Mucosa of rectum (tissue), 2 donors: ENCODE measurements at regions not wholly inside any gene's neighbourhood (a gene's known extent, or its start where the extent isn't known, plus 50 kb on each side); places are given as distances from the start of the nearest gene placed in this dataset.

ENCODE experiments used
- H3K27ac ChIP-seq, 2 donors: one replicate each; pipeline ENCODE4 v1.7.0; 2013; ENCODE audit warnings: inconsistent platforms in 2 of 2, low read depth in 2 of 2, low read length in 2 of 2
- H3K27me3 ChIP-seq, 2 donors: one replicate each; pipeline ENCODE4 v1.7.0; 2013; ENCODE audit warnings: low read length in 2 of 2; ENCODE audit not compliant: control insufficient read depth in 2 of 2, insufficient read depth in 2 of 2
- H3K36me3 ChIP-seq, 2 donors: one replicate each; pipeline ENCODE4 v1.7.0; 2013; ENCODE audit warnings: low read length in 2 of 2; ENCODE audit not compliant: control insufficient read depth in 2 of 2, insufficient read depth in 2 of 2
- H3K4me1 ChIP-seq, 2 donors: one replicate each; pipeline ENCODE4 v1.7.0; 2013; ENCODE audit warnings: low read length in 2 of 2, mild to moderate bottlenecking in 1 of 2; ENCODE audit not compliant: control insufficient read depth in 2 of 2, insufficient read depth in 2 of 2
- H3K4me3 ChIP-seq, 2 donors: one replicate each; pipeline ENCODE4 v1.7.0; 2013; ENCODE audit warnings: low read length in 2 of 2
- H3K9ac ChIP-seq, 2 donors: one replicate each; pipeline ENCODE4 v1.7.0; 2013; ENCODE audit warnings: low read length in 2 of 2, low read depth in 1 of 2, mild to moderate bottlenecking in 1 of 2
- H3K9me3 ChIP-seq, 2 donors: one replicate each; pipeline ENCODE4 v1.7.0; 2013; ENCODE audit warnings: low read length in 2 of 2; ENCODE audit not compliant: control insufficient read depth in 2 of 2
- donor health status: healthy.
- donor health status: Normal muscosa, but diverticular disease.

- Histone ChIP-seq H3K9me3 (no peaks in the 10 kb centered on the region), H3K36me3 (no peaks in the 10 kb centered on the region), H3K9ac (no peak overlapping the region), H3K27me3 (no peaks in the 10 kb centered on the region), H3K27ac (no peak overlapping the region), H3K4me1 (no peaks in the 10 kb centered on the region), H3K4me3 (no peak overlapping the region)
Measured at GRCh38 chr22:27238935-27239510, 562.5 kb downstream of the MN1 start.

GRCh38 chr22:27239520-27239919 lies 562.0 kb downstream of the MN1 start:
- H3K27me3 ChIP-seq: no peaks in the 10 kb centered on the region
- H3K9me3 ChIP-seq: no peaks in the 10 kb centered on the region
- no peak overlapping the region for H3K9ac ChIP-seq
- H3K4me1 ChIP-seq: no peaks in the 10 kb centered on the region
- no peaks in the 10 kb centered on the region for H3K36me3 ChIP-seq
- no peak overlapping the region for H3K27ac ChIP-seq
- H3K4me3 ChIP-seq: no peak overlapping the region

- no peaks in the 10 kb centered on the region for H3K36me3 ChIP-seq
- no peaks in the 10 kb centered on the region for H3K27me3 ChIP-seq
- H3K4me3 ChIP-seq: no peak overlapping the region
- H3K9me3 ChIP-seq: no peaks in the 10 kb centered on the region
- H3K27ac ChIP-seq: no peak overlapping the region
- no peaks in the 10 kb centered on the region for H3K4me1 ChIP-seq
- H3K9ac ChIP-seq: no peak overlapping the region
Measured at GRCh38 chr22:27240298-27241075, 561.1 kb downstream of the MN1 start.

- Histone ChIP-seq H3K9me3 (no peaks in the 10 kb centered on the region), H3K4me3 (no peak overlapping the region), H3K4me1 (no peaks in the 10 kb centered on the region), H3K27ac (no peak overlapping the region), H3K36me3 (no peaks in the 10 kb centered on the region), H3K27me3 (no peaks in the 10 kb centered on the region), H3K9ac (no peak overlapping the region)
Measured at GRCh38 chr22:27241430-27242321, 559.9 kb downstream of the MN1 start.

- no peaks in the 10 kb centered on the region for H3K9me3 ChIP-seq
- no peak overlapping the region for H3K4me3 ChIP-seq
- H3K36me3 ChIP-seq: no peaks in the 10 kb centered on the region
- H3K9ac ChIP-seq: no peak overlapping the region
- H3K4me1 ChIP-seq: no peaks in the 10 kb centered on the region
- no peak overlapping the region for H3K27ac ChIP-seq
- H3K27me3 ChIP-seq: no peaks in the 10 kb centered on the region
Measured at GRCh38 chr22:27242474-27242873, 559.1 kb downstream of the MN1 start.

GRCh38 chr22:27242917-27243589 lies 558.5 kb downstream of the MN1 start:
- Histone ChIP-seq H3K9ac (no peak overlapping the region), H3K4me1 (no peaks in the 10 kb centered on the region), H3K27ac (no peak overlapping the region), H3K9me3 (no peaks in the 10 kb centered on the region), H3K4me3 (no peak overlapping the region), H3K27me3 (no peaks in the 10 kb centered on the region), H3K36me3 (no peaks in the 10 kb centered on the region)

GRCh38 chr22:27244328-27244727 lies 557.2 kb downstream of the MN1 start:
- H3K27me3 ChIP-seq: no peaks in the 10 kb centered on the region
- no peak overlapping the region for H3K27ac ChIP-seq
- no peaks in the 10 kb centered on the region for H3K4me1 ChIP-seq

GRCh38 chr22:27245056-27245455 lies 556.5 kb downstream of the MN1 start:
- Histone ChIP-seq H3K9me3 (no peaks in the 10 kb centered on the region), H3K36me3 (no peaks in the 10 kb centered on the region), H3K4me1 (no peaks in the 10 kb centered on the region), H3K4me3 (no peak overlapping the region), H3K27me3 (no peaks in the 10 kb centered on the region), H3K9ac (no peak overlapping the region), H3K27ac (no peak overlapping the region)

More at GRCh38 chr22:27244328-27244727, 557.2 kb downstream of the MN1 start:
- H3K36me3 ChIP-seq: no peaks in the 10 kb centered on the region
- no peak overlapping the region for H3K4me3 ChIP-seq
- no peak overlapping the region for H3K9ac ChIP-seq
- no peaks in the 10 kb centered on the region for H3K9me3 ChIP-seq

GRCh38 chr22:27246558-27246957 lies 555.0 kb downstream of the MN1 start:
- Histone ChIP-seq H3K9me3 (no peaks in the 10 kb centered on the region), H3K4me3 (no peak overlapping the region), H3K9ac (no peak overlapping the region), H3K4me1 (no peaks in the 10 kb centered on the region), H3K27ac (no peak overlapping the region), H3K27me3 (no peaks in the 10 kb centered on the region), H3K36me3 (no peaks in the 10 kb centered on the region)
